Effector memory CD8-positive, alpha-beta T cell (primary cell): ENCODE measurements at regions not wholly inside any gene's neighbourhood (a gene's known extent, or its start where the extent isn't known, plus 50 kb on each side); places are given as distances from the start of the nearest gene placed in this dataset.

ENCODE experiments used
- ATAC-seq: fragments of 150-1000 bp; cut with Tn5 transposase; replicated peaks from 2 replicates; pipeline ENCODE4 v1.10.0; 2021; ENCODE audit warnings: mild to moderate bottlenecking, moderate library complexity
- DNase-seq, 3 experiments: peaks; one replicate each; pipeline ENCODE4 v3.0.0; 2021
- H3K27ac Mint-ChIP-seq, 2 donors: one replicate each; pipeline ENCODE4 v1.8.0; 2022; ENCODE audit warnings: mild to moderate bottlenecking in 2 of 2, mixed read lengths in 2 of 2, moderate library complexity in 2 of 2
- H3K27me3 Mint-ChIP-seq, 2 donors: one replicate each; pipeline ENCODE4 v1.8.0; 2022; ENCODE audit warnings: mixed read lengths in 2 of 2
- H3K36me3 Mint-ChIP-seq: one replicate; pipeline ENCODE4 v1.8.0; 2022; ENCODE audit warnings: mild to moderate bottlenecking, moderate library complexity, mixed read lengths; ENCODE audit not compliant: insufficient read depth
- H3K4me1 Mint-ChIP-seq, 2 donors: one replicate each; pipeline ENCODE4 v1.8.0; 2022; ENCODE audit warnings: low read depth in 2 of 2, mixed read lengths in 2 of 2
- H3K4me3 Mint-ChIP-seq, 2 donors: one replicate each; pipeline ENCODE4 v1.8.0; 2022; ENCODE audit warnings: mild to moderate bottlenecking in 2 of 2, mixed read lengths in 2 of 2, moderate library complexity in 2 of 2
- H3K9me3 Mint-ChIP-seq, 2 donors: one replicate each; pipeline ENCODE4 v1.8.0; 2022; ENCODE audit warnings: mixed read lengths in 2 of 2

DNA sequence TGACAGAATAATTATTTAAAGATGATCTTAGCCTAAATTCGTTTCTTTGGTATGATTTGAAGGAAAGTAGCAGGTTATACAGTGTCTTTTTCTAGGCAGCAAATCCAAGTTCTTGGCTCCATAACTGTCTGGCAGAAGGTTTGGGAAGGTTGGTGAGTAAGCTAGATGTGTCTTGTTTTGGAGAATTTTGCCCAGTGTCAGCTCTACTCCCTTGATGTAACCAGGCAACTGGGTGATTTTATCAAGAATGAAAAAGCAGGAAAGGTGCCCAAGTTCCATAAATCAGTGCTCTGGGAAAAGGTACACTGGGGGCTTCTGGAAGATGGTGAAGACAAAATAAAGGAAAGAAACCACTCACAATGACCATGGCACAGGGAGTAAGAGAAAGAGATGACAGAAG, 71.5 kb upstream of the USP47 start:
- Mint-ChIP-seq H3K9me3 (no peaks in the 10 kb centered on the region), H3K4me1 (no peaks in the 10 kb centered on the region), H3K27ac (no peak overlapping the region), H3K4me3 (no peak overlapping the region), H3K36me3 (no peaks in the 10 kb centered on the region), H3K27me3 (peaks cover 43 to 47% of the 10 kb centered on the region in 2 donors)
- DNase-seq (no peak), ATAC-seq (no peak)

DNA sequence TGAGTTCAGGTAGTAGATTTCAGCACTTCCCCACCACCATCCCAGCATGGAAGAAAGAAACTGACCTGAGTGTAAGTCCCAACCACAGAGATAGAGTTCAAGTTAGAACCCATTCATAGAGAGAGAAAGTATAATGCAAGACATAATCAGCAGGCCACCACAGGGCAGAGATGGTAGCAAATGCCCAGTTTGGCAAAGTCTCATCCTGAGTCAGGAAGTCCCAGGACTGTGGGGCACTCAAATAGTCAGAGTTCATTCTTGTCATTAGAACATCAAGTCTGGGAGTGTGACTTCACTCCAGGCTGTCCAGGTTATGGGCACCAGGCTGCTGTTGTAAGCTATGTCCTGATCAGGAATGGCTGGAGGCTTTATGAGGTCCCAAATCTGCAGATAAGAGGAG, 72.0 kb upstream of the USP47 start:
- Mint-ChIP-seq H3K36me3 (no peaks in the 10 kb centered on the region), H3K27ac (no peak overlapping the region), H3K4me1 (no peaks in the 10 kb centered on the region), H3K27me3 (peaks cover 38 to 51% of the 10 kb centered on the region in 2 donors), H3K9me3 (no peaks in the 10 kb centered on the region), H3K4me3 (no peak overlapping the region)
- DNase-seq (no peak), ATAC-seq (no peak)

DNA sequence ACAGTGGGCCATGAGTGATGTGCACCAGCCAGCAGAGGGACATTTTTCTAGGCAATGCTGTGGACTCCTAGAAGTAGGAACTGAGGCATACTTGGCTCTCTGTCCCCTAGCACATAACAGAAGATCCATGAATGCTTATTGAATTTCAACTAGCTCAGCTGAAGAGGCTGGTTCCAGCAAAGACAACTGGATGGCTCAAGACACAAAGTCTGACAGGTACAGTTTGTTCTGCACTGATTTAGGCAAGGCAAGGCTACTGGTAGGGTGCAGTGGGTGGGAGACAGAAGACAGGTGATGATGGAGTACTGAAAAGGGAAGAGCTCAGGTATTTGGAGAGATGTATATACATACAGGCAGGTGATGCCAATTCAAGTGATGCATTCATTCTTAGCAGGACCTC, 72.4 kb upstream of the USP47 start:
- H3K9me3 Mint-ChIP-seq = no peaks in the 10 kb centered on the region
- H3K36me3 Mint-ChIP-seq = no peaks in the 10 kb centered on the region
- ATAC-seq (no peak), DNase-seq (no peak)
- peaks cover 34 to 51% of the 10 kb centered on the region in 2 donors for H3K27me3 Mint-ChIP-seq
- no peaks in the 10 kb centered on the region for H3K4me1 Mint-ChIP-seq
- no peak overlapping the region for H3K4me3 Mint-ChIP-seq
- H3K27ac Mint-ChIP-seq = no peak overlapping the region

DNA sequence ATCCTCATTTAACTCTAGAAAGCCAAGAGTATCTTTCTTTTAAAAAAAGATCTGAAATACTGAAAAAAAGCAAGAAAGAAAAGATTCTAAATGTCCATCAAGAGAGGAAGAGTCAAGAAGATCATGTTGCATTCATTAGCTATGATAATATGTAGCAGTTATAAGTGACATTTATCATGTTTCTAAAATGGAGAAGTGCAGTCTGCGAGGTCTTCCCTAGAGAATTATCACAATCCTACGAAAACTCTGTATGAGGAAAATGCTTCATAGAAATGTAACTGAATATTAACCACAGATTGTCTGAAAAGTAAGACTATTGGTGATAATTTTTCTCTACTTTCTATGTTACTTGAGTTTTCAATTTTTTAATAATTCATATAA, 77.4 kb upstream of the USP47 start:
- no peaks in the 10 kb centered on the region for H3K4me1 Mint-ChIP-seq
- no peak overlapping the region for H3K4me3 Mint-ChIP-seq
- peaks cover 55 to 78% of the 10 kb centered on the region in 2 donors for H3K27me3 Mint-ChIP-seq
- no peak overlapping the region for H3K27ac Mint-ChIP-seq
- H3K36me3 Mint-ChIP-seq = no peaks in the 10 kb centered on the region
- no peak for DNase-seq
- no peaks in the 10 kb centered on the region for H3K9me3 Mint-ChIP-seq
- no peak for ATAC-seq

DNA sequence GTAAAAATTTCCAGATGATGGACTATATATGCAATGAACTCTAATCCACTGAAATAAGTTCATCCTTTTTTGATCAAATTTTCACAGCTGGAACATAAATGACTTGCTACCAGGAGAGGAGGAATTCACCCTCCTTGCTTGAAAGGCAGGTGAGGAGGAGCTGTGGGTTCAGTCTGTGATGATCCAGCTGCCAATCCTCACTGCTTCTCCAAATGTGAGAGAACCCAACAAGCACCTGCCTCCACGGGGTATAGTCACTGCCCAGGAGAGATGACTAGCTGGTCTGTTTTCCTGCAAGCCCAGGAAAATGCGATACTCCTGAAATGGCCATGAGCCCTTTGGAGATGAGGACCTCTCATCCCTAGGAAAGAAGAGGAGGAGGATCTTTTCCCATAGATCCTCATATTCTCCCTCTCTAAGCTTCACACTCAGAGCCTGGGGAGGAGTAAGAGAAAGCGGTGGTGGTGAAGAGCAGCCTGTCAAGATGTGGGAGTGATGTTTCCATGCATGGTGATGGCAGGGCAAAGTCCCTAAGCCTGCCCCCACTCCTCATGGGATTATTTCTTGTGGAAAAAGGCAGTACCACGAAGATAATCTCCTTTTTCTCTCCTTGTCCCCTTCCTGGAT, 77.9 kb upstream of the USP47 start:
- H3K27ac Mint-ChIP-seq = no peak overlapping the region
- H3K4me1 Mint-ChIP-seq = no peaks in the 10 kb centered on the region
- H3K9me3 Mint-ChIP-seq = no peaks in the 10 kb centered on the region
- no peaks in the 10 kb centered on the region for H3K36me3 Mint-ChIP-seq
- H3K27me3 Mint-ChIP-seq = peaks cover 50 to 78% of the 10 kb centered on the region in 2 donors
- ATAC-seq (no peak), DNase-seq (no peak)
- no peak overlapping the region for H3K4me3 Mint-ChIP-seq

DNA sequence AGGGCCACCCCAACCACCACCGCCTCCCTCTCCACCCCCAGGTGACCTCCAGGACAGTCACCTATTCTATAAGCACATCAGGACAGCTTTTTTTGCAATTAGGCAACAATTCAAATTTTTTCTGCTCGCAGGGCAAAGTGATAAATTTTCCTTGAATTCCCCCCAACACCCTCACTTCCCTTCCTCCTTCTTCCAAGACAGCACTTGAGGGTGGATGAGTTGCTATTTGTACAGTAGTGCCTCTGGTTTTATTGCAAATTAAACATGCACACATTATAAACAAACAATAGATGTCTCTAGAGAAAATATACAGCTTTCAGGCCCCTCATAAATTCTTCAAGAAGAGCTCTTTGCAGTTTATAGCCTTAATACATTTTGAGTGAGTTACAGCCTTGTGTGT, 80.9 kb upstream of the USP47 start:
- Mint-ChIP-seq H3K27ac (no peak overlapping the region), H3K36me3 (no peaks in the 10 kb centered on the region), H3K4me1 (no peaks in the 10 kb centered on the region), H3K9me3 (no peaks in the 10 kb centered on the region), H3K4me3 (no peak overlapping the region), H3K27me3 (peaks cover 44 to 93% of the 10 kb centered on the region in 2 donors)
- ATAC-seq (no peak), DNase-seq (no peak)

DNA sequence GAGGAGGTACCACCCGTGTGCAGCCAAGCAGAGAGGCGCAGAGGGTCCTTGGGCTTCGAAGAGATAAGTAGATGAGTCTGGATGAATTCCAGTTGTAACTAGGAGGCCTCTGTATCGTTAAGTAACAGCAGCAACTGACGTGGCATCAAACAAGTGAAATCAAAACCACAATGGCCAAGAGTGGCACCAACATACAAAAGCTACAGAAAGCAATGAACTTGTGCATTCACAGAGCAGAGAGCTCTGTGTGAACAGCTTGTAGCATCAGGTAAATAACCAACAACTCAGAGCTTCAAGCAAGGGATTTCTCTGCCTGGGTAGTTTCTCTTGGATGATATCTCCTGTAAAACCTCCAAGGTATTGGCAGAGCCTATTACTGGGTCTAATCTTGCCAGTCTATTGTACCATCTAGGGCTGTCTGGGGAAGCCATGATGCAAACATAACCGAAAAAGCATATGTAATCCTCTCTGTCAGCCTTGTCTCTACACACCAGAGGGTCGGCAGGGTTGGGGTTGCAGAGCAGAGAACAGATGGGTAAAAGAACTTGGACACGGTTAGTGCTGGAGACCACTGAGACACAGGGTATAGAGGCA, 83.1 kb upstream of the USP47 start:
- no peak for ATAC-seq
- Mint-ChIP-seq H3K27me3 (peaks cover 55 to 99% of the 10 kb centered on the region in 2 donors), H3K36me3 (no peaks in the 10 kb centered on the region)

DNA sequence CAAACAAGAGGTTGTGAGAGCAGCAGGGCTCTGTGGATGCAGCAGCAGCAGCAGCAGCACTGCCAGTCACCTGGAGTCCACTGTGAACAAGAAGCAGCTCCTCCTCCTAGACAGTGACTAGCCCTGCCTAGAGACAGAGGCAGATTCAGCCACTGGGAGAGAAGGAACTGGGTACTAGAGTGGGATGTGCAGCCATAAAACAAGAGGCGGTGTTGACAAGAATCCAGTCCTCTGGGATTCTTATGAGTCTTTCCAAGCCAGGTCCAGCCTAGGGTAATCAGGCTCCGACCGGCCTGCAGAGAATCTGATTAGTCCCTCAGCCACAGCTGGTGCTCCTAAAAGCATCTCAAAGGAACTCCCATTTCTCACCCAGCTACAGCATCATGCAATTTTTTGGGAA, 83.9 kb upstream of the USP47 start:
- no peak overlapping the region for H3K27ac Mint-ChIP-seq
- no peaks in the 10 kb centered on the region for H3K9me3 Mint-ChIP-seq
- H3K4me3 Mint-ChIP-seq = no peak overlapping the region
- peaks cover 58 to 99% of the 10 kb centered on the region in 2 donors for H3K27me3 Mint-ChIP-seq
- H3K36me3 Mint-ChIP-seq = no peaks in the 10 kb centered on the region
- no peaks in the 10 kb centered on the region for H3K4me1 Mint-ChIP-seq
- ATAC-seq (no peak), DNase-seq (no peak)

More for the DNA sequence above, 83.1 kb upstream of the USP47 start:
- Mint-ChIP-seq H3K9me3 (no peaks in the 10 kb centered on the region), H3K4me1 (no peaks in the 10 kb centered on the region), H3K4me3 (no peak overlapping the region), H3K27ac (no peak overlapping the region)
- DNase-seq = no peak

DNA sequence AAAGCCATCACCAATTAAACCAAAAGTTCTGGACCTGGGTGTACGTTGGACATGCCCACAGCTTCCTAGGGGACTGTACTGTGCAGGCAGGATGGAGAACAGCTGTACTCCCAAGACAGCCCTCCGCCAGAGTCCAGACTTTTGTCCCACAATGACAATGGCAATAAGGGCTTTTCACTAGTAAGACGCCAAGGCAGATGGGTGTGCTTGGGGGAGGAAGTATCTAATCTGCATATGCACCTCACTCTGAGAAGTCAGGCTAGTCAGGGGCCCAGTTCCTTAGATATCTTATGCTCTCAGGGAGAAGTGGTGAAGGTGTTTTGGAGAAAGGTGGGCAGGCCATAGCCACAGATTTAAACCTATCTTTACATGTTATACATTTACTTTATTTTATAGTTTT, 85.1 kb upstream of the USP47 start:
- H3K4me1 Mint-ChIP-seq = no peaks in the 10 kb centered on the region
- no peaks in the 10 kb centered on the region for H3K36me3 Mint-ChIP-seq
- ATAC-seq = no peak
- no peaks in the 10 kb centered on the region for H3K9me3 Mint-ChIP-seq
- no peak for DNase-seq
- peaks cover 48 to 91% of the 10 kb centered on the region in 2 donors for H3K27me3 Mint-ChIP-seq
- no peak overlapping the region for H3K4me3 Mint-ChIP-seq
- no peak overlapping the region for H3K27ac Mint-ChIP-seq

DNA sequence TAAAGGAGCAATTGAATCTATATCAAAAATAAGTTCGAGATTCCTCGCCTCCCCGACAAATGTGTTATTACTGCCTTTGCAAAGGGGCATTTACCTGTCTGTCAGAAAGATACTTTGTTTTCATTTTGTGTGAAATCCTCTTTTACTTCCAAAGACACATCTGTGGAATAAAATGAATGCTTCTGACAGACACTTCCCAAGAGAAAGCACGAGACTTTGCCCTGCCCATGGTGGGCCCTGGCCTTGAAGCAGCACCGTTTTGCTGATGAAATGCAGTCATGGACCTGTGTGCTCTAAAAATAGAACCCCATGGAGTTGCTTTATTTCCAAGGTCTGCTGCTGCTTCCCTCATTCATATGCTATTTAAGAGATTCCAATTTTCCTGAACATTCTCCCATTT, 85.9 kb upstream of the USP47 start:
- H3K27ac Mint-ChIP-seq = no peak overlapping the region
- H3K4me3 Mint-ChIP-seq = no peak overlapping the region
- no peaks in the 10 kb centered on the region for H3K4me1 Mint-ChIP-seq
- no peak for ATAC-seq
- peaks cover 48 to 91% of the 10 kb centered on the region in 2 donors for H3K27me3 Mint-ChIP-seq
- no peaks in the 10 kb centered on the region for H3K9me3 Mint-ChIP-seq
- H3K36me3 Mint-ChIP-seq = no peaks in the 10 kb centered on the region
- no peak for DNase-seq

DNA sequence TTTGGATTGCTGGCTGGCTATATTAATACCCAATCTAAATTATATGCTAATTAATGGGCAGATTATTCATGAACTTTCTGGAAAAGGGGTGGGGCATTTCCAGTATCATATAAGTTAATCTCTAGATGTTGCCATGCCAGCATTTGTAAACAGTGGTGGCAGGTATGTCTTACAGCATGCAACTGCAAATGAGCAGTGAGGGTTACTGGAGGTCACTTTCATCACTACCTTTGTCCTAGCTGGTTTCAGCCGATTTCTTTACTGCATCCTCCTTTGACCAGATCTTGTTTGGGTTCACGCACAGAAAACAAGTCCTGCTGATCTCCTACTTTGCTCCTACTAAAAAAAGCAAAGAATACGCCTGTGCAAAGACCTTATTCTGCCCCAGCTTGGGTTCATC, 89.1 kb upstream of the USP47 start:
- Mint-ChIP-seq H3K9me3 (no peaks in the 10 kb centered on the region), H3K36me3 (no peaks in the 10 kb centered on the region), H3K4me1 (no peaks in the 10 kb centered on the region), H3K4me3 (no peak overlapping the region), H3K27ac (no peak overlapping the region), H3K27me3 (peaks cover 52 to 84% of the 10 kb centered on the region in 2 donors)
- DNase-seq (no peak), ATAC-seq (no peak)

DNA sequence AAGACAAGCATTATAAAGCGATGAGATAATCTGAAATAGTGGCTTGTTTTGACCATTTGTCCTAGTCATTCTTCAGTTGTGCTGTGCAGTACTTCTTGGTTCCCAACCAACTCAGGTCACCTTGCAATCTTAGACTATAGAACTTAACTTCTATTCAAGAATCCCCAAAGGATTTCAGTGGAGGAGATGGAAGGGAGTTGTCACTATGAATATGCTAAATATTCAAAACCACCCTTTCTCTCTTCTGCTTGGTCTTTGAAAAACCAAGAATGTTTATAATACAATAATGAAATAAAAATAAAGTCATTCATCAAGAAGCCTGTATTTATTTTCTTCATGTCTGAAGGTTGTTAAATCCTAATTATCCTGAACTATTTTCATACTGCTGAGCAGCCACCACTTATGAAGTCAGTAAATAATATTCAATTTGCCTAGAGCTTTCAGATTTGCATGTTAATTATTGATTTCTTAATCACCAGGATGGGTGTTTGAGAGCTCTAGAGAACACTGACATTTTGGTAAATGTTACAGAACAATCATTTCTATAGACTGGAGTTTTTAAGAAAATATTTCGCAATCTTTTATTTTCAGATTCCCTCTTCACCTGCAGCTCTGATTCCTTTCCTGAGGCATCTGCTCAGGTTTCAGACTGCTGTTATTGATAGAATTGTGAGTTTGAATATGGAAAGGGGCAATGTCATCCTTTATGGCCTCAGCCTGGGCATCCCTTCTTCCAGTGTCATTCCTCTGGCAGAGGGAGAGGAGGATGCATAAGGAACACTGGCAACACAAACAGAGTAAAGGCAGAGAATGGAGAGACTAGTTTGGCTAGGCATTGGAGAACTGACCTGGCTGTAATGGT, 91.5 kb upstream of the USP47 start:
- no peaks in the 10 kb centered on the region for H3K36me3 Mint-ChIP-seq
- H3K9me3 Mint-ChIP-seq = no peaks in the 10 kb centered on the region
- ATAC-seq (no peak), DNase-seq (no peak)
- H3K4me1 Mint-ChIP-seq = no peaks in the 10 kb centered on the region
- no peak overlapping the region for H3K4me3 Mint-ChIP-seq
- no peak overlapping the region for H3K27ac Mint-ChIP-seq
- peaks cover 55 to 71% of the 10 kb centered on the region in 2 donors for H3K27me3 Mint-ChIP-seq

DNA sequence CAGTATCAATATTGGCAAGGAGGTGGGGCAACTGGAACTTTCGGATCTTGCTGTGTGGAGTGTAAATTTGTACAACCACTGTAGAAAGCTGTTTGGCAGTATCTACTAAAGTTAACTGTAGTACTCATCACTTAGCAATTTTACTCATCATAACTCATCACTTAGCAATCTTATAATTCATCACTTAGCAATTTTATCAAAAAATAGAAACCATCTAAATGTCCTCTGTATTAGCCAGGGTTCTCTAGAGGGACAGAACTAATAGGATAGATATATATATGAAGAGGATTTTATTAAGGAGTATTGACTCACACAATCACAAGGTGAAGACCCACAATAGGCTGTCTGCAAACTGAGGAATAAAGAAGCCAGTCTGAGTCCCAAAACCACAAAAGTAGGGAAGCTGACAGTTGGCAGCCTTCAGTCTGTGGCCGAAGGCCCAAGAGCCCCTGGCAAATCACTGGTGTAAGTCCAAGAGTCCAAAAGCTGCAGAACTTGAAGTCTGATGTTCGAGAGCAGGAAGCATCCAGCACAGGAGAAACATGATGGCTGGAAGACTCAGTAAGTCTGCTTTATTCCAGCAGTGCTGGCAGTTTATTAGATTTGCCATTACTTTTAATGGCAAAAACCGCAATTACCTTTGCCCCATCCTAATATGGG, 92.9 kb upstream of the USP47 start:
- no peak overlapping the region for H3K27ac Mint-ChIP-seq
- H3K9me3 Mint-ChIP-seq = no peaks in the 10 kb centered on the region
- no peak for ATAC-seq
- peaks cover 50 to 63% of the 10 kb centered on the region in 2 donors for H3K27me3 Mint-ChIP-seq
- no peak for DNase-seq
- no peak overlapping the region for H3K4me3 Mint-ChIP-seq
- H3K4me1 Mint-ChIP-seq = no peaks in the 10 kb centered on the region
- no peaks in the 10 kb centered on the region for H3K36me3 Mint-ChIP-seq
